ENCODE measurements at regions not wholly inside any gene's neighbourhood (a gene's known extent, or its start where the extent isn't known, plus 50 kb on each side); places are given as distances from the start of the nearest gene placed in this dataset.

- no peak for TF ChIP-seq CHD7 (IDR thresholded peaks at IDR 0.05; ENCODE audit: insufficient replicate concordance, low read length)
- TF ChIP-seq POU5F1 (IDR thresholded peaks at IDR 0.05; ENCODE audit: low read depth, low read length), result no peak
- TF ChIP-seq E2F6 (IDR thresholded peaks at IDR 0.05), result no peak
- TF ChIP-seq CREB1 (IDR thresholded peaks at IDR 0.05), result no peak
- TF ChIP-seq BCL11A (IDR thresholded peaks at IDR 0.05; ENCODE audit: low read depth in 2 of 2, low read length in 2 of 2), result no peak
- TF ChIP-seq MAX (IDR thresholded peaks at IDR 0.05), result no peak
- no peak for TF ChIP-seq KDM5A (IDR thresholded peaks at IDR 0.05; ENCODE audit: low read length)
- TF ChIP-seq JUND (IDR thresholded peaks at IDR 0.05; ENCODE audit: low read length), result no peak
- no peak for TF ChIP-seq RAD21 (IDR thresholded peaks at IDR 0.05 in 1 of 2, conservative IDR thresholded peaks at IDR 0.05 in 1 of 2; ENCODE audit: low read depth in 2 of 2, low read length in 2 of 2)
- TF ChIP-seq ZNF274 (IDR thresholded peaks at IDR 0.05; ENCODE audit: borderline replicate concordance, extremely low read depth, low read length), result no peak
- TF ChIP-seq KDM4A (IDR thresholded peaks at IDR 0.05; ENCODE audit: low read depth, low read length, severe bottlenecking), result no peak
- TF ChIP-seq MAFK (IDR thresholded peaks at IDR 0.05; ENCODE audit: low read depth, low read length), result no peak
Observed at GRCh38 chr3:150168698-150169097, 198.0 kb upstream of the PFN2 start (continued).
